Fibroblast of the aortic adventitia (primary cell): ENCODE measurements at regions not wholly inside any gene's neighbourhood (a gene's known extent, or its start where the extent isn't known, plus 50 kb on each side); places are given as distances from the start of the nearest gene placed in this dataset.

ENCODE experiments used
- DNase-seq: peaks from one replicate; pipeline ENCODE4 v3.0.0-alpha.2; 2010; ENCODE audit warnings: low read depth
- H3K4me3 ChIP-seq: 2 replicates; pipeline ENCODE4 v1.5.1; 2011; ENCODE audit warnings: low read depth, mild to moderate bottlenecking, control low read depth, low read length, moderate library complexity
- TF ChIP-seq, protein P1 (sequence below): IDR thresholded peaks from 2 replicates; pipeline ENCODE4 v1.5.1; 2011; ENCODE audit warnings: mild to moderate bottlenecking, low read length, control low read depth, inconsistent platforms; ENCODE audit not compliant: insufficient read depth

DNA sequence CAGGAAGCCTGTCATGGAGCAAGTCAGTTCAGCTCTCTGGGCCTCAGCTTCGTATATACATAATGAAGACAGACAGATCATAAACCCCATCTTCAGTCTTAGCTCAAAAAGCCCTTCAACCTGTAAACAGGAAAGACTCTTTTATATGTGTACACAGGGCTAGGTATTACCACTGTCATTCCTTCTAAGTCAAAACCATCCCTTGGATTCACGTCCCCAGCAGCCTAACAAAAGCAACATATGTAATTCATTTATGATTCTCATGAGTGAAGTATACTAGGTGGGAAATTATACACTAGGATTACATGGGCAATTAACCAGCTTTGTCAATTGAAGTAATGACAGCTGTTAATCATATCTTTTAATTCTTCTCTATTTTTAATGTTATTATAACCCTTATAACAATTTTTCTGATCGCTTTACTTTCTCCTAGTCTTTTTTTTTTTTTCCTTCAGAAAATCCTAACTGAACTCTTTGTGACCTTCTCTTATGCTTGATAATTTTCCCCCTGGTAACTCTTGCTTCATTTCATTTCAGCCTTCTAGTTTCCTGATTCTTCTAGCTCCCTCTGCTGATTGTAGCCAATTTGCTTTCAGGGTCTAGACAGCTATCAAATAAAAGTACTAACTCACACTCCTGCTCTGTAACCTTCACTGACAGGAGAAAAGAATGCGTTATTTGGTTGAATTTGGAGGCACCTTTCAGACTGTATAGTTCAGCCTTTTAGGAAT, 99.7 kb downstream of the RBM43 start:
- peak; percentile 75 for DNase-seq
- TF ChIP-seq, protein P1, sequence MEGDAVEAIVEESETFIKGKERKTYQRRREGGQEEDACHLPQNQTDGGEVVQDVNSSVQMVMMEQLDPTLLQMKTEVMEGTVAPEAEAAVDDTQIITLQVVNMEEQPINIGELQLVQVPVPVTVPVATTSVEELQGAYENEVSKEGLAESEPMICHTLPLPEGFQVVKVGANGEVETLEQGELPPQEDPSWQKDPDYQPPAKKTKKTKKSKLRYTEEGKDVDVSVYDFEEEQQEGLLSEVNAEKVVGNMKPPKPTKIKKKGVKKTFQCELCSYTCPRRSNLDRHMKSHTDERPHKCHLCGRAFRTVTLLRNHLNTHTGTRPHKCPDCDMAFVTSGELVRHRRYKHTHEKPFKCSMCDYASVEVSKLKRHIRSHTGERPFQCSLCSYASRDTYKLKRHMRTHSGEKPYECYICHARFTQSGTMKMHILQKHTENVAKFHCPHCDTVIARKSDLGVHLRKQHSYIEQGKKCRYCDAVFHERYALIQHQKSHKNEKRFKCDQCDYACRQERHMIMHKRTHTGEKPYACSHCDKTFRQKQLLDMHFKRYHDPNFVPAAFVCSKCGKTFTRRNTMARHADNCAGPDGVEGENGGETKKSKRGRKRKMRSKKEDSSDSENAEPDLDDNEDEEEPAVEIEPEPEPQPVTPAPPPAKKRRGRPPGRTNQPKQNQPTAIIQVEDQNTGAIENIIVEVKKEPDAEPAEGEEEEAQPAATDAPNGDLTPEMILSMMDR: peak; percentile 65

GRCh38 chr2:151159109-151159662, 102.5 kb downstream of the RBM43 start:
- no peak for DNase-seq
- TF ChIP-seq, protein P1: no peak
- H3K4me3 ChIP-seq: no peak overlapping the region

More for the DNA sequence above, 99.7 kb downstream of the RBM43 start:
- H3K4me3 ChIP-seq: no peak overlapping the region

DNA sequence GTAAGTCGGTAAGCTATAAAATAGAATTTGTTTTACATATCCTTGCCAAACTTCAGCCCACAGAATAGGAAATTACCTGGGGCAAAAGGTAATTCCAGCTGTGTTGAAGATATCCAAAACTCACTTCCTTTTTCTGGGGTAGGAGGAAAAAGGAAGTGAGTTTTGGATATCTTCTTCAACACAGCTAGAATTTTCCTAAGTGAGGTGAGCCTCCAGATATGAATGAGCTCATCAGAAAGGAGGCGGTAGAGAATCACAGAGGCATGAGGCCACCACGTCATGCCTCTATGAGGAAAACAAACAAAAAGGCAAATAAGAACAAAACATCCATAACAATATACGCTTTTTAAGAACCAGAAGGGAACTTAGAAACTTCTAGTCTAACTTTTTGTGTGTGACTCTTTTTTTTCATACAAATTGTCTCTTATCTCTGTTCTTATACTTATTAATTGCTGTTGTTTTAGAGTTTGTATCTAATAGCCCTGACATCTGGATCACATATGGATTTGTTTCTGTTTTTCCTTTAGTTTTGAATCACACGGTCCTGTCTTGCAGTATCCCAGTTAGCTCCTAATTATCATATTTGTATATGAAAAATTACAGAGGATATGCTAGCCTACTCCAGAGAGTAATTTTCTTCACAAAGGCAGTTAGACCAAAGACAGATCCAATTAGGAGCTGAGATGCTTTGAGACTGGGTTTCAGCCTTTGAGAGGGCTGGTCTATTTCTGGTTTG, 104.5 kb downstream of the RBM43 start:
- no peak for DNase-seq
- H3K4me3 ChIP-seq: no peak overlapping the region
- TF ChIP-seq, protein P1: no peak

DNA sequence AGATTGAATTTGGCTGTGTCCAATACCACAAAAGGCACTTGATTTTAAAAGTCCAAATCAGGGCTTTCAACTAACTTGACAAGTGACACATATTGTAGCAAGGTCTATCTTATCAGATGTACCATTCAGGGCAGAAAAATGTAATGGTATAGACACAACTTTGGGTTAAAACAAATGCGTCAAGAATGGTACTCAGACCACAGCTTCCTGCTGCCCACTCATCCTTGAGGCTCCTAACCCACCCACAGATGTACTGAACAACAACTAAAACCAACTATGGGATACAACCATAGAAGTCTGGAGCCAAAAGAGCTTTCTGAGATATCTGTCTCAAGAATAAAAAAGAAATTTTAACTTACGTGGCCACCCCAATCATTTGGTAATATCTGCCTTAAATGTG, 105.2 kb downstream of the RBM43 start:
- DNase-seq: no peak
- TF ChIP-seq, protein P1: no peak
- no peak overlapping the region for H3K4me3 ChIP-seq

DNA sequence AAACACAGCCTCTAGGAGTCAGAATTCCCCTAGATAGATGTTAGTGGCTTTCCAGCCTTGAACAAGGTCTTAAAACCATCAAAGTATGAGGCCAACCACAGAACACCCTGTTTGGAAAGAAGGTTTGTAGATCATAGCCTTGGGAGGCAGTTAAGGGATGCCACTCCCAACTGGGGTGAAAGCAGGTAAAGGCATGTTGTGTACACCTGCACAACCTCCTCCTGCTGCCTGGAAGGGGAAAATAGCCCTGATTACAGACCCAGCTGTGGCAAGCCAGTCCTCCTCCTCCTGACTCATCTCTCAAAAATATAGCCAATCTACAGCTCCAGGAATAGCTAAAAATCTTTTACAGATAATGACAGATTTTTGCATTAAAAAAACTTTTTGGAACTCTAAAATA, 108.1 kb downstream of the RBM43 start:
- no peak for DNase-seq
- no peak overlapping the region for H3K4me3 ChIP-seq
- TF ChIP-seq, protein P1: no peak

GRCh38 chr2:151150331-151151320, 111.0 kb downstream of the RBM43 start:
- TF ChIP-seq, protein P1: no peak
- peak; percentile 49 for DNase-seq
- no peak overlapping the region for H3K4me3 ChIP-seq
